ENCODE measurements at regions not wholly inside any gene's neighbourhood (a gene's known extent, or its start where the extent isn't known, plus 50 kb on each side); places are given as distances from the start of the nearest gene placed in this dataset.
"Not testable (repeated sequence)": the region's sequence is repeated elsewhere in the genome, so short reads cannot be mapped to it uniquely, and the experiment has no call there.

DNA sequence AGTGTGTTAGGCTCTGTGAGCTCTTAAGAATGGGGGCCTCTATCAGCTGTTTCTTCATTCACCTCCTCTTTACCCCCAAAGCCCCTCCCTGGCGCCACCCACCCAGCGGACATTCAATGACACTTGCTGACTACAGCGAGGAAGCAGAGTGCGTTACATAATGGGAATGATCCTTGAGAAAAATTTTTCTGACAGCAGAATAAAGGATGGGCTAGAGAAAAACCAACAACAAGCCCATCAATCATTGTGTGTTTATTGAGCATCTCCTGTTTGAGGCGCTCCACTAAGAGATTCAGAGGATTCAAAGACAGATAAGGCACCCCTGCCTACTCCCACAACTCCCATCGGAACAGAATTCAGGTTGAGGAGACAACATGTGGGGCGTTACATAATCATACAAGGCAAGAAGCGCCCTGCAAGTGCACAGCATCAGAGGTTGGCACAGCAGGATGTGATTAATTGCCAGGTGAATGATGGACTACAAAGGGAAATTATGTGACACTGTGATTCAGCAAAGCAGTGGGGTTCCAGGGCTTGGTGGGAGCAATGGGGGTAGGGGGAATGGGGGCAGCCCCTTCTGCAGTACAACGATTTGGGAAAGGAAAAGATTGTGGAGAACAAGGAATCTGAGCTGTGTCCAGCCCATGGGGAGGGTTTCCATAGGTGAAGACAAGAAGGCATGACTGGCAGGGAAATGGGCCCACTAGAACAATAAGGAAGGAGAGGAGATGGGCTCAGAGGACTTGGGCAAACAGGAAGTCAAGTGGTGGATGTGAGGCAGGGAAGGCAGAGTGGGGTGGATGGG is 141.3 kb upstream of the ATP2B2 start:
- ATAC-seq: no peak
- TF ChIP-seq TOX (CRISPR knock-in tag; IDR thresholded peaks at IDR 0.05; ENCODE audit: borderline replicate concordance) (no peak), ISL1 (CRISPR knock-in tag; IDR thresholded peaks at IDR 0.05) (no peak), RARB (CRISPR knock-in tag; IDR thresholded peaks at IDR 0.05) (no peak), CSDC2 (CRISPR knock-in tag; IDR thresholded peaks at IDR 0.05) (no peak), GLIS3 (CRISPR knock-in tag; IDR thresholded peaks at IDR 0.05) (no peak), ZNF565 (CRISPR knock-in tag; conservative IDR thresholded peaks at IDR 0.05; ENCODE audit: low read depth) (no peak), ZFP30 (CRISPR knock-in tag; IDR thresholded peaks at IDR 0.05) (no peak), ARNTL (CRISPR knock-in tag; IDR thresholded peaks at IDR 0.05; ENCODE audit: borderline replicate concordance, low read depth) (no peak)
- TF ChIP-seq, protein P1, sequence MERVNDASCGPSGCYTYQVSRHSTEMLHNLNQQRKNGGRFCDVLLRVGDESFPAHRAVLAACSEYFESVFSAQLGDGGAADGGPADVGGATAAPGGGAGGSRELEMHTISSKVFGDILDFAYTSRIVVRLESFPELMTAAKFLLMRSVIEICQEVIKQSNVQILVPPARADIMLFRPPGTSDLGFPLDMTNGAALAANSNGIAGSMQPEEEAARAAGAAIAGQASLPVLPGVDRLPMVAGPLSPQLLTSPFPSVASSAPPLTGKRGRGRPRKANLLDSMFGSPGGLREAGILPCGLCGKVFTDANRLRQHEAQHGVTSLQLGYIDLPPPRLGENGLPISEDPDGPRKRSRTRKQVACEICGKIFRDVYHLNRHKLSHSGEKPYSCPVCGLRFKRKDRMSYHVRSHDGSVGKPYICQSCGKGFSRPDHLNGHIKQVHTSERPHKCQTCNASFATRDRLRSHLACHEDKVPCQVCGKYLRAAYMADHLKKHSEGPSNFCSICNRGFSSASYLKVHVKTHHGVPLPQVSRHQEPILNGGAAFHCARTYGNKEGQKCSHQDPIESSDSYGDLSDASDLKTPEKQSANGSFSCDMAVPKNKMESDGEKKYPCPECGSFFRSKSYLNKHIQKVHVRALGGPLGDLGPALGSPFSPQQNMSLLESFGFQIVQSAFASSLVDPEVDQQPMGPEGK (CRISPR knock-in tag; IDR thresholded peaks at IDR 0.05; ENCODE audit: borderline replicate concordance): no peak
- TF ChIP-seq, protein P2, sequence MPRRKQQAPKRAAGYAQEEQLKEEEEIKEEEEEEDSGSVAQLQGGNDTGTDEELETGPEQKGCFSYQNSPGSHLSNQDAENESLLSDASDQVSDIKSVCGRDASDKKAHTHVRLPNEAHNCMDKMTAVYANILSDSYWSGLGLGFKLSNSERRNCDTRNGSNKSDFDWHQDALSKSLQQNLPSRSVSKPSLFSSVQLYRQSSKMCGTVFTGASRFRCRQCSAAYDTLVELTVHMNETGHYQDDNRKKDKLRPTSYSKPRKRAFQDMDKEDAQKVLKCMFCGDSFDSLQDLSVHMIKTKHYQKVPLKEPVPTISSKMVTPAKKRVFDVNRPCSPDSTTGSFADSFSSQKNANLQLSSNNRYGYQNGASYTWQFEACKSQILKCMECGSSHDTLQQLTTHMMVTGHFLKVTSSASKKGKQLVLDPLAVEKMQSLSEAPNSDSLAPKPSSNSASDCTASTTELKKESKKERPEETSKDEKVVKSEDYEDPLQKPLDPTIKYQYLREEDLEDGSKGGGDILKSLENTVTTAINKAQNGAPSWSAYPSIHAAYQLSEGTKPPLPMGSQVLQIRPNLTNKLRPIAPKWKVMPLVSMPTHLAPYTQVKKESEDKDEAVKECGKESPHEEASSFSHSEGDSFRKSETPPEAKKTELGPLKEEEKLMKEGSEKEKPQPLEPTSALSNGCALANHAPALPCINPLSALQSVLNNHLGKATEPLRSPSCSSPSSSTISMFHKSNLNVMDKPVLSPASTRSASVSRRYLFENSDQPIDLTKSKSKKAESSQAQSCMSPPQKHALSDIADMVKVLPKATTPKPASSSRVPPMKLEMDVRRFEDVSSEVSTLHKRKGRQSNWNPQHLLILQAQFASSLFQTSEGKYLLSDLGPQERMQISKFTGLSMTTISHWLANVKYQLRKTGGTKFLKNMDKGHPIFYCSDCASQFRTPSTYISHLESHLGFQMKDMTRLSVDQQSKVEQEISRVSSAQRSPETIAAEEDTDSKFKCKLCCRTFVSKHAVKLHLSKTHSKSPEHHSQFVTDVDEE (CRISPR knock-in tag; IDR thresholded peaks at IDR 0.05): no peak

DNA sequence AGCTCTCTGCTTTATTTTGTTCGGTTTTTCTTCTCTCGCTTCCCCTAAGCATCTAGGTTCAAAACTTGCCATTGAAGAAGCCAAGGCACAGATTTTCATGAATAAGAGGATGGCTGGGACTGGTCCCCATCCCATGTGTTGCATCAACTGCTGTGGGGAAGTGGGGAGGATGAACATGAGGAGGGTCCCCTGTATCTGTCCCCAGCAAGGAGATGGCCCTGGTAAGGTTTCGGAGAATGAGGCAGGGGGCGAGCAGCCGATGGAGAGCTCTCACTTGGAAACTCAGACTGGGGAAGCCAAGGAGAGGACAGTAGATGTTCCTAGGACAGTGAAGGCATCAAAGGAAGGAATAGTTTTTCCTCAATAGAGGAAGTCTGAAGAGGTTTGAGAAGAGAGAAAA is 142.0 kb upstream of the ATP2B2 start:
- no peak for TF ChIP-seq BACH2 (CRISPR knock-in tag; IDR thresholded peaks at IDR 0.05; ENCODE audit: borderline replicate concordance)
- TF ChIP-seq ZC3H10 (CRISPR knock-in tag; IDR thresholded peaks at IDR 0.05): no peak
- TF ChIP-seq, protein P1 (CRISPR knock-in tag; IDR thresholded peaks at IDR 0.05; ENCODE audit: borderline replicate concordance): no peak
- ATAC-seq: no peak

DNA sequence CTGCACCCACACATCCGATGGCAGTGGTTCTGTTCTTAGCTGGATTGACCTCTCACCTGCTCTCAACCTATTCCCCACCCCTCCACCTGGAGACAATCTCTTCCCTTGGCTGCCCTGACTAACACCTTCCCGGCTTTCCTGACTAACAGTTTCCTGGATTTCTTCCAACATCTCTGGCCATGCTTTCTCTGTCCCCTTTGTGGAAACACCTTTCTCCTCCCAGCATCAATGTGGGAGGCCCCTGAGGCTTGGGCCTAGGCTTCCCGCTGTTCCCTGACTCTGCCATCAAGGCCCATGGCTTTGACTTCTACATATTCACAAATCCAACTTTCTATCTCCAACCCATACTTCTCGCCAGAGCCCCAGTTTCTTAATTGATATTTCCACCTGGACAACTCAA is 142.8 kb upstream of the ATP2B2 start:
- no peak for ATAC-seq
- TF ChIP-seq, protein P3, sequence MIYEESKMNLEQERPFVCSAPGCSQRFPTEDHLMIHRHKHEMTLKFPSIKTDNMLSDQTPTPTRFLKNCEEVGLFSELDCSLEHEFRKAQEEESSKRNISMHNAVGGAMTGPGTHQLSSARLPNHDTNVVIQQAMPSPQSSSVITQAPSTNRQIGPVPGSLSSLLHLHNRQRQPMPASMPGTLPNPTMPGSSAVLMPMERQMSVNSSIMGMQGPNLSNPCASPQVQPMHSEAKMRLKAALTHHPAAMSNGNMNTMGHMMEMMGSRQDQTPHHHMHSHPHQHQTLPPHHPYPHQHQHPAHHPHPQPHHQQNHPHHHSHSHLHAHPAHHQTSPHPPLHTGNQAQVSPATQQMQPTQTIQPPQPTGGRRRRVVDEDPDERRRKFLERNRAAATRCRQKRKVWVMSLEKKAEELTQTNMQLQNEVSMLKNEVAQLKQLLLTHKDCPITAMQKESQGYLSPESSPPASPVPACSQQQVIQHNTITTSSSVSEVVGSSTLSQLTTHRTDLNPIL (CRISPR knock-in tag; IDR thresholded peaks at IDR 0.05; ENCODE audit: low read depth): no peak
- TF ChIP-seq OSR1 (CRISPR knock-in tag; IDR thresholded peaks at IDR 0.05) (no peak), ZFP30 (CRISPR knock-in tag; IDR thresholded peaks at IDR 0.05) (no peak), PPARA (CRISPR knock-in tag; IDR thresholded peaks at IDR 0.05; ENCODE audit: borderline replicate concordance) (no peak)

DNA sequence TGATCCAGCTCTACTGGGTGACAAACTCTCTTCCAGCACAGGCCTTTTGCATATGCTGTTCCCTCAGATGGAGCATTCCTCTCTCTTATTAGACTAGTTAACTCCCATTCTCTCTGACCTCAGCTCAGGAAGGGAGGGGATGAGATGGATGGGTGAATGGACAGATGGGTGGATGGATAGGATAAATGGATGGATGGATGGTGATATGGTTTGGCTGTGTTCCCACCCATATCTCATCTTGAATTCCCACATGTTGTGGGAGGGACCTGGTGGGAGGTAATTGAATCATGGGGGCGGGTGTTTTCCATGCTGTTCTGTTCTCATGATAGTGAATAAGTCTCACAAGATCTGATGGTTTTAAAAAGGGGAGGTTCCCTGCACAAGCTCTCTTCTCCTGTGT is 144.1 kb upstream of the ATP2B2 start:
- ATAC-seq: not testable (repeated sequence)

DNA sequence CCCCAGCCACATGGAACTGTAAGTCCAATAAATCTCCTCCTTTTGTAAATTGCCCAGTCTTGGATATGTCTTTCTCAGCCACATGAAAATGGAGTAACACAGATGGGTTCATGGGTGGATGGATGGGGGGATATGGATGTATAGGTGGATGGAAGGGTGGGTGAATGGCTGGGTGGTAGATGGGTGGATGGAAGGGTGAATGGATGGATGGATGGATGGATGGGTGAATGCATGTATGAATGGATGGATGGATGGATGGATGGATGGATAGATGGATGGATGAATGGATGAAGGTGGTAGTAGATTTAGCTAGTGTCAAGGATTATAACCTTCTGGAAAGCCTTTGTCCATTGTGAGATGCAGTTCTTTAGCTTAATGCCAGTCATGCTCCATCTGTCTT is 146.1 kb upstream of the ATP2B2 start:
- ATAC-seq: no peak
- TF ChIP-seq, protein P4, sequence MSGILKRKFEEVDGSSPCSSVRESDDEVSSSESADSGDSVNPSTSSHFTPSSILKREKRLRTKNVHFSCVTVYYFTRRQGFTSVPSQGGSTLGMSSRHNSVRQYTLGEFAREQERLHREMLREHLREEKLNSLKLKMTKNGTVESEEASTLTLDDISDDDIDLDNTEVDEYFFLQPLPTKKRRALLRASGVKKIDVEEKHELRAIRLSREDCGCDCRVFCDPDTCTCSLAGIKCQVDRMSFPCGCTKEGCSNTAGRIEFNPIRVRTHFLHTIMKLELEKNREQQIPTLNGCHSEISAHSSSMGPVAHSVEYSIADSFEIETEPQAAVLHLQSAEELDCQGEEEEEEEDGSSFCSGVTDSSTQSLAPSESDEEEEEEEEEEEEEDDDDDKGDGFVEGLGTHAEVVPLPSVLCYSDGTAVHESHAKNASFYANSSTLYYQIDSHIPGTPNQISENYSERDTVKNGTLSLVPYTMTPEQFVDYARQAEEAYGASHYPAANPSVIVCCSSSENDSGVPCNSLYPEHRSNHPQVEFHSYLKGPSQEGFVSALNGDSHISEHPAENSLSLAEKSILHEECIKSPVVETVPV (CRISPR knock-in tag; IDR thresholded peaks at IDR 0.05): no peak
- TF ChIP-seq, protein P3 (CRISPR knock-in tag; IDR thresholded peaks at IDR 0.05; ENCODE audit: low read depth): no peak
- TF ChIP-seq, protein P1 (CRISPR knock-in tag; IDR thresholded peaks at IDR 0.05; ENCODE audit: borderline replicate concordance): no peak
- no peak for TF ChIP-seq ISL1 (CRISPR knock-in tag; IDR thresholded peaks at IDR 0.05)
- TF ChIP-seq GLIS3 (CRISPR knock-in tag; IDR thresholded peaks at IDR 0.05): no peak
- no peak for TF ChIP-seq ZNF70 (CRISPR knock-in tag; IDR thresholded peaks at IDR 0.05)
- no peak for TF ChIP-seq BACH2 (CRISPR knock-in tag; IDR thresholded peaks at IDR 0.05; ENCODE audit: borderline replicate concordance)
- TF ChIP-seq ESRRG (CRISPR knock-in tag; IDR thresholded peaks at IDR 0.05): no peak
- TF ChIP-seq, protein P5, sequence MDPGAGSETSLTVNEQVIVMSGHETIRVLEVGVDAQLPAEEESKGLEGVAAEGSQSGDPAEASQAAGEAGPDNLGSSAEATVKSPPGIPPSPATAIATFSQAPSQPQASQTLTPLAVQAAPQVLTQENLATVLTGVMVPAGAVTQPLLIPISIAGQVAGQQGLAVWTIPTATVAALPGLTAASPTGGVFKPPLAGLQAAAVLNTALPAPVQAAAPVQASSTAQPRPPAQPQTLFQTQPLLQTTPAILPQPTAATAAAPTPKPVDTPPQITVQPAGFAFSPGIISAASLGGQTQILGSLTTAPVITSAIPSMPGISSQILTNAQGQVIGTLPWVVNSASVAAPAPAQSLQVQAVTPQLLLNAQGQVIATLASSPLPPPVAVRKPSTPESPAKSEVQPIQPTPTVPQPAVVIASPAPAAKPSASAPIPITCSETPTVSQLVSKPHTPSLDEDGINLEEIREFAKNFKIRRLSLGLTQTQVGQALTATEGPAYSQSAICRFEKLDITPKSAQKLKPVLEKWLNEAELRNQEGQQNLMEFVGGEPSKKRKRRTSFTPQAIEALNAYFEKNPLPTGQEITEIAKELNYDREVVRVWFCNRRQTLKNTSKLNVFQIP (CRISPR knock-in tag; IDR thresholded peaks at IDR 0.05; ENCODE audit: borderline replicate concordance, low read depth): no peak
